NT2/D1 (cell line): ENCODE measurements at regions not wholly inside any gene's neighbourhood (a gene's known extent, or its start where the extent isn't known, plus 50 kb on each side); places are given as distances from the start of the nearest gene placed in this dataset.

Experiments
- DNase-seq: peaks from one replicate; pipeline ENCODE4 v3.0.0-alpha.2; 2011; ENCODE audit warnings: low read depth, low spot score
- H3K27me3 ChIP-seq: 2 replicates; pipeline ENCODE4 v1.6.0; 2011; ENCODE audit warnings: mild to moderate bottlenecking; ENCODE audit not compliant: insufficient read length, insufficient read depth
- H3K36me3 ChIP-seq: 2 replicates; pipeline ENCODE4 v1.6.1; 2011; ENCODE audit warnings: mild to moderate bottlenecking, low read length, mixed read lengths; ENCODE audit not compliant: insufficient read depth, insufficient read length
- H3K4me1 ChIP-seq: 2 replicates; pipeline ENCODE4 v1.5.1; 2011; ENCODE audit not compliant: insufficient read depth, insufficient read length
- H3K4me3 ChIP-seq: 2 replicates; pipeline ENCODE4 v1.5.1; 2011; ENCODE audit warnings: low read depth; ENCODE audit not compliant: insufficient read length
- H3K9ac ChIP-seq: 2 replicates; pipeline ENCODE4 v1.6.0; 2011; ENCODE audit warnings: low read depth; ENCODE audit not compliant: insufficient read length
- H3K9me3 ChIP-seq: 2 replicates; pipeline ENCODE4 v1.5.1; 2011; ENCODE audit warnings: mild to moderate bottlenecking, low read length; ENCODE audit not compliant: insufficient read depth
- SUZ12 ChIP-seq: IDR thresholded peaks from 2 replicates; pipeline ENCODE4 v1.6.1; 2011; ENCODE audit not compliant: insufficient read length, insufficient read depth; ENCODE audit errors: extremely low read depth
- YY1 ChIP-seq: IDR thresholded peaks from 2 replicates; pipeline ENCODE4 v1.6.1; 2011; ENCODE audit not compliant: insufficient read length, insufficient read depth
- ZNF274 ChIP-seq: IDR thresholded peaks from 2 replicates; pipeline ENCODE4 v1.6.1; 2011; ENCODE audit warnings: mild to moderate bottlenecking, low read depth, low read length

DNA sequence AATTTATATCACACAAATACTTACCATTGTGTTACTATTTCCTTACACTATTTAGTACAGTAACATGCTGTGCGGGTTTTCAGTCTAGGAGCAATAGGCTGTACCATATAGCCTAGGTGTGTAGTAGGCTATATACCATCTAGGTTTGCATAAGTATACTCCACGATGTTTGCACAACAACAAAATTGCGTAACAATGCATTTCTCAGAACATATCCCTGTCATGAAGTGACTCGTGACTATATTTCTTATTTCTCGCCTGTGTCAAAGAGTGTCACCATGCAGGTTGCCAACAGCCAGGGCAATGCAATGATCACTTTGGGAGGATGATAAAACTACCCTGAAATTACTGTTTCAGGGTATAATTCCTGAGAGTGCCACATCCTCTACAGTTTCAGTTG lies 65.6 kb upstream of the CD180 start:
- H3K36me3 ChIP-seq, result no peaks in the 10 kb centered on the region
- H3K9ac ChIP-seq, result no peak overlapping the region
- H3K27me3 ChIP-seq, result no peaks in the 10 kb centered on the region
- no peaks in the 10 kb centered on the region for H3K9me3 ChIP-seq
- H3K4me1 ChIP-seq, result no peaks in the 10 kb centered on the region
- DNase-seq, result no peak
- no peak for TF ChIP-seq ZNF274
- TF ChIP-seq YY1, result no peak
- TF ChIP-seq SUZ12, result no peak
- no peak overlapping the region for H3K4me3 ChIP-seq

GRCh38 chr5:67259548-67260215 lies 63.1 kb upstream of the CD180 start:
- DNase-seq, result no peak
- no peaks in the 10 kb centered on the region for H3K27me3 ChIP-seq
- H3K9ac ChIP-seq, result no peak overlapping the region
- no peaks in the 10 kb centered on the region for H3K36me3 ChIP-seq
- H3K4me3 ChIP-seq, result no peak overlapping the region
- TF ChIP-seq YY1 (no peak), ZNF274 (no peak)
- H3K4me1 ChIP-seq, result no peaks in the 10 kb centered on the region
- H3K9me3 ChIP-seq, result no peaks in the 10 kb centered on the region

- Histone ChIP-seq H3K36me3 (no peaks in the 10 kb centered on the region), H3K4me3 (no peak overlapping the region), H3K27me3 (no peaks in the 10 kb centered on the region), H3K9me3 (no peaks in the 10 kb centered on the region), H3K4me1 (no peaks in the 10 kb centered on the region), H3K9ac (no peak overlapping the region)
- TF ChIP-seq SUZ12 (no peak), YY1 (no peak), ZNF274 (no peak)
- no peak for DNase-seq
Observed at GRCh38 chr5:67257500-67257899, 60.9 kb upstream of the CD180 start.

GRCh38 chr5:67257077-67257476 lies 60.5 kb upstream of the CD180 start:
- Histone ChIP-seq H3K4me3 (no peak overlapping the region), H3K36me3 (no peaks in the 10 kb centered on the region), H3K4me1 (no peaks in the 10 kb centered on the region), H3K9ac (no peak overlapping the region), H3K27me3 (no peaks in the 10 kb centered on the region), H3K9me3 (no peaks in the 10 kb centered on the region)
- TF ChIP-seq ZNF274 (no peak), YY1 (no peak), SUZ12 (no peak)
- DNase-seq, result no peak

DNA sequence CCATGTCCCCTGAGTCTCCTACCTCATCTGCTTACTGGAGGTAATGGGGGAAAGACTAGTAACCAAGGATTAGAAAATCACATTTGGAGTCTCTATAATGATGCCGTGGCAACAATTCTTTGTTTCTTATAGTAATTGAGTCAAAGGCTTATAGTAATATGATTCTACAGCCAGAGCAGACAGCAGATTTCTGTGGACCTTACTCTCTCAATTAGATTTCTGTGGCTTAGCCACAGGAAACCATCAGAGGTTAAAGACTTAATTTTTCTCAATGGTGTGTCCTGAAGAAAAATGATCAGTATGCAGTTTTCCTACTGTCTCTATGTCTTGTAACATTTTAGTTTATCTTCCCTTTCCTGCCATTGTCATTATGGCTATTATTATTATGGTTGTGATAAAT lies 59.3 kb upstream of the CD180 start:
- H3K4me3 ChIP-seq, result no peak overlapping the region
- H3K27me3 ChIP-seq, result no peaks in the 10 kb centered on the region
- DNase-seq, result no peak
- H3K9ac ChIP-seq, result no peak overlapping the region
- no peaks in the 10 kb centered on the region for H3K9me3 ChIP-seq
- H3K4me1 ChIP-seq, result no peaks in the 10 kb centered on the region
- TF ChIP-seq YY1, result no peak
- TF ChIP-seq ZNF274, result no peak
- TF ChIP-seq SUZ12, result no peak
- H3K36me3 ChIP-seq, result no peaks in the 10 kb centered on the region

GRCh38 chr5:67253911-67254310 lies 57.3 kb upstream of the CD180 start:
- Histone ChIP-seq H3K9ac (no peak overlapping the region), H3K27me3 (no peaks in the 10 kb centered on the region), H3K4me1 (no peaks in the 10 kb centered on the region), H3K4me3 (no peak overlapping the region), H3K9me3 (no peaks in the 10 kb centered on the region), H3K36me3 (no peaks in the 10 kb centered on the region)
- no peak for TF ChIP-seq SUZ12
- no peak for TF ChIP-seq YY1
- no peak for TF ChIP-seq ZNF274
- no peak for DNase-seq

DNA sequence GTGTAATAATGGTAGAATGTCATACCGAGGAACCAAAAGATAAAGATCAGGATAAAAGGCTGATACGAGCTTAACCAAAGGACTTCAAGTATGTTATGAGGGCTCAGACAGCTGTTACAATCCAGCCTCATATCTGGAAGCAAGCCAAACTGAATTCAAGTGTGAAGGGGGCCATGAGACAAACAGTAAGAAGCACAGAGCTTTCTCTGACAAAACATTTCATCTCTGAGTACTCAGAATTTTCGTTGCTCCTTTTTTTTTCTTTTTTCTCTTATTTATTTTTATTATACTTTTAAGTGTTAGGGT lies 52.9 kb upstream of the CD180 start:
- H3K27me3 ChIP-seq, result no peaks in the 10 kb centered on the region
- no peak overlapping the region for H3K9ac ChIP-seq
- no peaks in the 10 kb centered on the region for H3K9me3 ChIP-seq
- TF ChIP-seq SUZ12, result no peak
- no peak for TF ChIP-seq YY1
- no peak for TF ChIP-seq ZNF274
- no peaks in the 10 kb centered on the region for H3K36me3 ChIP-seq
- no peak for DNase-seq
- H3K4me3 ChIP-seq, result no peak overlapping the region
- no peaks in the 10 kb centered on the region for H3K4me1 ChIP-seq
